Left hindlimb (tissue), 1 donor: ENCODE measurements at regions not wholly inside any gene's neighbourhood (a gene's known extent, or its start where the extent isn't known, plus 50 kb on each side); places are given as distances from the start of the nearest gene placed in this dataset.
A peak's percentile ranks its signal among the peaks of the same experiment; 100 is the strongest.

Experiments used
- DNase-seq: peaks from one replicate; pipeline ENCODE4 v3.0.0-alpha.2; 2018

- DNase-seq = no peak
Measured at GRCh38 chr7:148950806-148951205, 66.7 kb upstream of the EZH2 start.

- DNase-seq = no peak
Measured at GRCh38 chr7:148944935-148945934, 61.1 kb upstream of the EZH2 start.

GRCh38 chr7:148941598-148942275 lies 57.6 kb upstream of the EZH2 start:
- DNase-seq = peak; percentile 83

- peak; percentile 77 for DNase-seq
Measured at GRCh38 chr7:148940702-148941597, 56.9 kb upstream of the EZH2 start.

- no peak for DNase-seq
Measured at GRCh38 chr7:148939128-148939755, 55.2 kb upstream of the EZH2 start.

GRCh38 chr7:148935451-148935850 lies 51.4 kb upstream of the EZH2 start:
- DNase-seq = no peak
